GM12878 (cell line): ENCODE measurements at regions not wholly inside any gene's neighbourhood (a gene's known extent, or its start where the extent isn't known, plus 50 kb on each side); places are given as distances from the start of the nearest gene placed in this dataset.
"Not testable (repeated sequence)": the region's sequence is repeated elsewhere in the genome, so short reads cannot be mapped to it uniquely, and the experiment has no call there.

Source experiments
- ATAC-seq: fragments of 200-7000 bp; cut with Tn5 transposase; 3 replicates; pipeline ENCODE4 v1.9.1; 2020; ENCODE audit warnings: mild to moderate bottlenecking, moderate library complexity
- BruUV-seq: library from RNA; stranded (reverse); fragments of 400-500 nt; replicated peaks from 2 replicates; lab custom pipeline; 2021; lab: Mats Ljungman, UMichigan
- CTCF ChIA-PET: fragments of 300-600 bp; sonication (Branson Sonifier 250); formaldehyde crosslinking; extraction: SDS; loops from one replicate; lab custom pipeline; 2021; ENCODE audit warnings: inconsistent platforms; lab: Yijun Ruan, JAX
- POLR2A ChIA-PET: fragments of 350-600 bp; formaldehyde crosslinking; extraction: SDS; loops from one replicate; lab custom pipeline; 2021; ENCODE audit warnings: inconsistent platforms; lab: Charles Lee
- RAD21 ChIA-PET: fragments of 300-600 bp; sonication (Branson Sonifier 250); formaldehyde crosslinking; loops from one replicate; lab custom pipeline; 2023; ENCODE audit warnings: antibody characterized with exemption; ENCODE audit not compliant: unreplicated experiment; lab: Charles Lee
- SMC1A ChIA-PET: fragments of 300-600 bp; sonication (Branson Sonifier 250); formaldehyde crosslinking; loops from one replicate; lab custom pipeline; 2023; ENCODE audit not compliant: unreplicated experiment, uncharacterized antibody; lab: Charles Lee
- DNase-seq: peaks from one replicate; pipeline ENCODE4 v3.0.0-alpha.2; 2011; ENCODE audit warnings: low read depth, low spot score
- FAIRE-seq: peaks from 3 replicates; lab custom pipeline; 2011; peaks lifted over from hg19 to GRCh38; lab: Jason Lieb, UNC
- H2AFZ ChIP-seq: 2 replicates; pipeline ENCODE4 v1.6.0; 2011; ENCODE audit warnings: low read depth, low read length, control low read depth; ENCODE audit not compliant: control insufficient read depth
- H3K27ac ChIP-seq: 2 replicates; pipeline ENCODE4 v1.5.1; 2011; ENCODE audit warnings: control low read depth; ENCODE audit not compliant: control insufficient read depth, insufficient read depth
- H3K27me3 ChIP-seq, 2 experiments: replicated peaks in 1 of 2; 2 replicates each; pipeline versions ENCODE4 v1.6.0 to v1.6.1; 2011; ENCODE audit warnings: low read length in 1 of 2; ENCODE audit not compliant: control insufficient read depth in 2 of 2, insufficient read depth in 2 of 2
- H3K36me3 ChIP-seq, 2 experiments: 2 replicates each; pipeline ENCODE4 v1.5.1; 2011; ENCODE audit warnings: low read length in 1 of 2; ENCODE audit not compliant: control insufficient read depth in 2 of 2, insufficient read depth in 2 of 2
- H3K4me1 ChIP-seq: 2 replicates; pipeline ENCODE4 v1.6.1; 2011; ENCODE audit warnings: mild to moderate bottlenecking, low read length, moderate library complexity, mixed read lengths; ENCODE audit not compliant: control insufficient read depth, insufficient read depth
- H3K4me2 ChIP-seq: 2 replicates; pipeline ENCODE4 v1.6.0; 2011; ENCODE audit warnings: control low read depth; ENCODE audit not compliant: control insufficient read depth, insufficient read depth
- H3K4me3 ChIP-seq: fragments of 200-600 bp; sonication (generic); 2 replicates; pipeline ENCODE4 v1.5.1; 2016
- H3K79me2 ChIP-seq: 2 replicates; pipeline ENCODE4 v1.6.0; 2011; ENCODE audit warnings: low read length; ENCODE audit not compliant: control insufficient read depth, insufficient read depth
- H3K9ac ChIP-seq: 2 replicates; pipeline ENCODE4 v1.8.0; 2011; ENCODE audit warnings: low read length, control low read depth, mixed read lengths; ENCODE audit not compliant: control insufficient read depth, insufficient read depth
- H3K9me3 ChIP-seq: replicated peaks from 3 replicates; pipeline ENCODE4 v1.5.1; 2011; ENCODE audit warnings: mild to moderate bottlenecking, low read length; ENCODE audit not compliant: control insufficient read depth, insufficient read depth
- H4K20me1 ChIP-seq: 2 replicates; pipeline ENCODE4 v1.6.0; 2011; ENCODE audit not compliant: control insufficient read depth, insufficient read depth
- WGBS: methylation state at CpG from one replicate; pipeline ENCODE4 v1.1.6; 2016; ENCODE audit warnings: low lambda C conversion rate; ENCODE audit not compliant: insufficient replicate concordance, insufficient coverage; ENCODE audit errors: missing lambda C conversion rate; 5-methylcytosine and 5-hydroxymethylcytosine counted together
- in situ Hi-C: fragments of 300-500 bp; cut with MboI; formaldehyde crosslinking; loops from 9 replicates; pipeline ENCODE4 v1.14.3; 2018; ENCODE audit warnings: mixed read lengths
- intact Hi-C: fragments of 100-400 bp; cut with micrococcal nuclease; formaldehyde crosslinking; loops from one replicate; pipeline ENCODE4 v1.14.2; 2022; ENCODE audit not compliant: unreplicated experiment

DNA sequence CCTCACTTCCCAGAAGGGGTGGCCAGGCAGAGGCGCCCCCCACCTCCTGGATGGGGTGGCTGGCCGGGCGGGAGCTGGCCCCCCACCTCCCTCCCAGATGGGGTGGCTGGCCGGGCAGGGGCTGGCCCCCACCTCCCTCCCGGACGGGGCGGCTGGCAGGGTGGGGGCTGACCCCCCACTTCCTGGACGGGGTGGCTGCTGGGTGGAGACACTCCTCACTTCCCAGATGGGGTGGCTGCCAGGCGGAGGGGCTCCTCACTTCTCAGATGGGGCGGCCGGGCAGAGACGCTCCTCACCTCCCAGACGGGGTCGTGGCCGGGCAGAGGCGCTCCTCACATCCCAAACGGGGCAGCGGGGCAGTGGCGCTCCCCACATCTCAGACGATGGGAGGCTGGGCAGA is 126.1 kb upstream of the PKP2 start:
- H3K4me3 ChIP-seq, intact Hi-C loops, POLR2A ChIA-PET, H3K36me3 ChIP-seq, FAIRE-seq, in situ Hi-C loops, H2AFZ ChIP-seq, H3K27me3 ChIP-seq, DNase-seq, SMC1A ChIA-PET, H3K9ac ChIP-seq, H3K4me2 ChIP-seq, ATAC-seq, H4K20me1 ChIP-seq, BruUV-seq, H3K79me2 ChIP-seq, RAD21 ChIA-PET, H3K27ac ChIP-seq, H3K4me1 ChIP-seq, H3K9me3 ChIP-seq, CTCF ChIA-PET: not testable (repeated sequence)
- WGBS = 70% methylated on average over 17 of the region's 20 CpGs

- CTCF ChIA-PET, RAD21 ChIA-PET, in situ Hi-C loops: not testable (repeated sequence)
Observed at GRCh38 chr12:33017029-33017428, 120.5 kb upstream of the PKP2 start.

More at GRCh38 chr12:33017029-33017428, 120.5 kb upstream of the PKP2 start:
- H3K36me3 ChIP-seq, H3K79me2 ChIP-seq, POLR2A ChIA-PET, H4K20me1 ChIP-seq, H3K4me2 ChIP-seq, SMC1A ChIA-PET, H3K9me3 ChIP-seq, H2AFZ ChIP-seq, BruUV-seq, H3K27ac ChIP-seq, FAIRE-seq, H3K4me1 ChIP-seq, H3K4me3 ChIP-seq, H3K27me3 ChIP-seq, DNase-seq, H3K9ac ChIP-seq, intact Hi-C loops, ATAC-seq: not testable (repeated sequence)
- WGBS = 29% methylated on average over 2 of the region's 2 CpGs
